ENCODE measurements at regions not wholly inside any gene's neighbourhood (a gene's known extent, or its start where the extent isn't known, plus 50 kb on each side); places are given as distances from the start of the nearest gene placed in this dataset.
A peak's percentile ranks its signal among the peaks of the same experiment; 100 is the strongest.
"Not testable (repeated sequence)": the region's sequence is repeated elsewhere in the genome, so short reads cannot be mapped to it uniquely, and the experiment has no call there.

GRCh38 chr3:23728601-23729117 lies 77.1 kb upstream of the UBE2E1 start:
- Histone ChIP-seq H3K27me3 (no peaks in the 10 kb centered on the region), H3K4me1 (peaks cover 7% of the 10 kb centered on the region), H3K27ac (no peak overlapping the region), H3K36me3 (no peaks in the 10 kb centered on the region), H3K9me3 (no peaks in the 10 kb centered on the region), H3K4me3 (no peak overlapping the region)
- WGBS = 43% methylated on average over 4 of the region's 4 CpGs
- DNase-seq (ENCODE audit: low spot score in 2 of 2) = peak in 1 of 2 donors; percentile 65
- TF ChIP-seq EP300 (IDR thresholded peaks at IDR 0.05) (no peak), POLR2AphosphoS5 (IDR thresholded peaks at IDR 0.05) (no peak), POLR2A (IDR thresholded peaks at IDR 0.05) (no peak)
- TF ChIP-seq, protein P1, sequence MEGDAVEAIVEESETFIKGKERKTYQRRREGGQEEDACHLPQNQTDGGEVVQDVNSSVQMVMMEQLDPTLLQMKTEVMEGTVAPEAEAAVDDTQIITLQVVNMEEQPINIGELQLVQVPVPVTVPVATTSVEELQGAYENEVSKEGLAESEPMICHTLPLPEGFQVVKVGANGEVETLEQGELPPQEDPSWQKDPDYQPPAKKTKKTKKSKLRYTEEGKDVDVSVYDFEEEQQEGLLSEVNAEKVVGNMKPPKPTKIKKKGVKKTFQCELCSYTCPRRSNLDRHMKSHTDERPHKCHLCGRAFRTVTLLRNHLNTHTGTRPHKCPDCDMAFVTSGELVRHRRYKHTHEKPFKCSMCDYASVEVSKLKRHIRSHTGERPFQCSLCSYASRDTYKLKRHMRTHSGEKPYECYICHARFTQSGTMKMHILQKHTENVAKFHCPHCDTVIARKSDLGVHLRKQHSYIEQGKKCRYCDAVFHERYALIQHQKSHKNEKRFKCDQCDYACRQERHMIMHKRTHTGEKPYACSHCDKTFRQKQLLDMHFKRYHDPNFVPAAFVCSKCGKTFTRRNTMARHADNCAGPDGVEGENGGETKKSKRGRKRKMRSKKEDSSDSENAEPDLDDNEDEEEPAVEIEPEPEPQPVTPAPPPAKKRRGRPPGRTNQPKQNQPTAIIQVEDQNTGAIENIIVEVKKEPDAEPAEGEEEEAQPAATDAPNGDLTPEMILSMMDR (IDR thresholded peaks at IDR 0.05) = no peak

- 97% methylated on average over 6 of the region's 6 CpGs for WGBS
- not testable (repeated sequence) for H3K27ac ChIP-seq, H3K4me1 ChIP-seq, H3K36me3 ChIP-seq, H3K27me3 ChIP-seq, H3K9me3 ChIP-seq, H3K4me3 ChIP-seq
- DNase-seq (ENCODE audit: low spot score in 2 of 2) = peak in 1 of 2 donors; percentile 13
These were observed 76.4 kb upstream of the UBE2E1 start for GRCh38 chr3:23729362-23729761.

DNA sequence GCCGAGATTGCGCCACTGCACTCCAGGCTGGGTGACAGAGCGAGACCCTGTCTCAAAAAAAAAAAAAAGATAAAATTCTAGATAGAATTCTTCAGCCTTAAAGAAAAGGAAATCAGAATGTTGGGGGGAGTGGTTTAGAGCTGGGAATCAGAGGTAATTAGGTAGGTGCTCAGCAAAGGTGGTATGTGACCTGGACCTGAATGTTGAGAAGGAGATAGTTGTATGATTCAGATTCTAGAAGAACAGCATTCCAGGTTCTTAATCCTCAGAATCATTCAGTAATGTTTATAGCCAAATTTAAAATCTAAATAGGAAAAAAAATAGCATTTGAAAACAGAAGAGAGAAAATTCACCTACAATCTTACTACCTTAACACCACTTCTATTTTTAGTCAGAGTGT lies 71.3 kb upstream of the UBE2E1 start:
- TF ChIP-seq EP300 (IDR thresholded peaks at IDR 0.05) (no peak), POLR2A (IDR thresholded peaks at IDR 0.05) (no peak), POLR2AphosphoS5 (IDR thresholded peaks at IDR 0.05) (no peak)
- TF ChIP-seq, protein P1 (IDR thresholded peaks at IDR 0.05) = no peak
- Histone ChIP-seq H3K27me3 (no peaks in the 10 kb centered on the region), H3K9me3 (no peaks in the 10 kb centered on the region), H3K4me1 (no peaks in the 10 kb centered on the region), H3K27ac (no peak overlapping the region), H3K4me3 (no peak overlapping the region), H3K36me3 (no peaks in the 10 kb centered on the region)
- no peak for DNase-seq (ENCODE audit: low spot score in 2 of 2)
- WGBS = 88% methylated on average over 3 of the region's 3 CpGs

DNA sequence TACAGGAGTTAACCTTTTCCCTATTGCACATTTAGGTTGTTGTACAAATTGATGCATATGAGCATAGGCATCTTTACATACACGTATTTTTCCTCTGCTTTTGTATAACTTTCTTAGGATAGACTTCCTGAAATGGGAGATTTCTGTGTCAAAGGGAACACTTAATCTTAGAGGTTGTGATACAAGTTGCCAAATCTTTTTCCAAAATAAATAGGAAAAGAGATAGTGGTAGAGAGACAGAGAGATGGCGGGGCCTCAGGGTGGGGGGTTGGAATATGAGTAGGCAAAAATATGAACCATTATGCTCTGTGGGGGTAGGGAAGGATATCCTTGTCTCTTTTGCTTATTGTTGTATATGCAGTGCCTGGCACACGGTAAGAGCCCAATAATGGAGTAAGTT lies 70.7 kb upstream of the UBE2E1 start:
- Histone ChIP-seq H3K27ac (no peak overlapping the region), H3K4me1 (no peaks in the 10 kb centered on the region), H3K9me3 (no peaks in the 10 kb centered on the region), H3K36me3 (no peaks in the 10 kb centered on the region), H3K4me3 (no peak overlapping the region), H3K27me3 (no peaks in the 10 kb centered on the region)
- WGBS = 82% methylated on average over 3 of the region's 3 CpGs
- no peak for DNase-seq (ENCODE audit: low spot score in 2 of 2)
- no peak for TF ChIP-seq EP300 (IDR thresholded peaks at IDR 0.05)
- TF ChIP-seq, protein P1 (IDR thresholded peaks at IDR 0.05) = no peak
- TF ChIP-seq POLR2A (IDR thresholded peaks at IDR 0.05) = no peak
- no peak for TF ChIP-seq POLR2AphosphoS5 (IDR thresholded peaks at IDR 0.05)

DNA sequence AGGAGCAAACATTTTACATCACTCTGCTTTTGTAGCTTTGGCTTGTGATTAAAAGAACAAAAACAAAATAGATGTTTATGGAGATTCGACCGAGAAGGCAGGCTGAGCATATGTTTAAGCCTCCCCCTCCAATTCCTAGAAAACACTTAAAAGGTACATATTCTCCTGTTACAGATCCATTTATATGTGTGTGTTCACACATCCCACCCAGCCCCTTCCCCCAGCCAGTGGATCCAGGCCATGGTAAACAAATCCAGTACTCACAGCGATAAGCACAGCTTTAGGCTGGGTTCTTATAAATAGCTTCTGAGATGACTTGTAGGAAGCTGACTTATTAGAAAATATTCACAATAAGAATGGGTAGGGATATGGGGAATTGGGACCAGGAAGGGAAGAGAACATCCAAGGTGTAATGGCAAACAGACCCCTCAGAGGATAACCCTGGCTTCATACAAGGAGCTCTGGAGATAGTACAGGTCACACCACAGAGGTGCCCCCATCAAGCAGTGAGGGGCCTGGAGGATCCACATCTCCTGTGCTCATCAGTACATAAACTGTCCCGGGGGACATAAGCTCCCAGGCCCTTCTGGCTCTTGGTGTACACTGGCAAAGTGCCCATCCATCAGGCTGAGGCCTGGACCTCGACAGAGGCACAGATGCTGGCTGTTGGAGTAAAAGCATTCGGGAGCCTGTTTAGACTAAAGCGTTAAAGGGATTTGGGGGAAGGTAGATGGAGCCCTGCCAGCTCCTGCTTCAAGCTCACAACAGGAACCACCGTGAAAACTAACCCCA lies 70.0 kb upstream of the UBE2E1 start:
- Histone ChIP-seq H3K36me3 (no peaks in the 10 kb centered on the region), H3K9me3 (no peaks in the 10 kb centered on the region), H3K27ac (no peak overlapping the region), H3K27me3 (no peaks in the 10 kb centered on the region), H3K4me3 (no peak overlapping the region), H3K4me1 (peaks cover 7% of the 10 kb centered on the region)
- DNase-seq (ENCODE audit: low spot score in 2 of 2) = no peak
- TF ChIP-seq, protein P1 (IDR thresholded peaks at IDR 0.05) = no peak
- TF ChIP-seq POLR2A (IDR thresholded peaks at IDR 0.05) (no peak), EP300 (IDR thresholded peaks at IDR 0.05) (no peak), POLR2AphosphoS5 (IDR thresholded peaks at IDR 0.05) (no peak)
- WGBS = 72% methylated on average over 8 of the region's 8 CpGs

All from suprapubic skin (tissue), 4 donors.